ENCODE measurements at regions not wholly inside any gene's neighbourhood (a gene's known extent, or its start where the extent isn't known, plus 50 kb on each side); places are given as distances from the start of the nearest gene placed in this dataset.
A peak's percentile ranks its signal among the peaks of the same experiment; 100 is the strongest.
"Not testable (repeated sequence)": the region's sequence is repeated elsewhere in the genome, so short reads cannot be mapped to it uniquely, and the experiment has no call there.

GRCh38 chr4:184335520-184335919 lies 117.8 kb upstream of the ENPP6 start:
- no peak for DNase-seq

DNA sequence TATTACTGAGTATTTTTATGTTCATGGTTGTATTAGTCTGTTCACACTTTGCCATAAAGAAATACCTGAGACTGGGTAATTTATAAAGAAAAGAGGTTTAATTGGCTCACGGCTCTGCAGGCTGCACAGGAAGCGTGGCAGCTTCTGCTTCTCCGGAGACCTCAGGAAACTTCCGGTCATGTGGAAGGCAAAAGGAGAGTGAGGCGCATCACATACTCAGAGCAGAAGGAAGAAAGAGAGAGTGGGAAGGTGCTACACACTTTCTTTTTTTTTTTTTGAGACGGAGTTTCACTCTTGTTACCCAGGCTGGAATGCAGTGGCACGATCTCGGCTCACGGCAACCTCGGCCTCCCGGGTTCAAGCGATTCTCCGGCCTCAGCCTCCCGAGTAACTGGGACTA lies 115.8 kb upstream of the ENPP6 start:
- DNase-seq, result not testable (repeated sequence)

- DNase-seq, result no peak
These were observed 113.8 kb upstream of the ENPP6 start for GRCh38 chr4:184331268-184331995.

DNA sequence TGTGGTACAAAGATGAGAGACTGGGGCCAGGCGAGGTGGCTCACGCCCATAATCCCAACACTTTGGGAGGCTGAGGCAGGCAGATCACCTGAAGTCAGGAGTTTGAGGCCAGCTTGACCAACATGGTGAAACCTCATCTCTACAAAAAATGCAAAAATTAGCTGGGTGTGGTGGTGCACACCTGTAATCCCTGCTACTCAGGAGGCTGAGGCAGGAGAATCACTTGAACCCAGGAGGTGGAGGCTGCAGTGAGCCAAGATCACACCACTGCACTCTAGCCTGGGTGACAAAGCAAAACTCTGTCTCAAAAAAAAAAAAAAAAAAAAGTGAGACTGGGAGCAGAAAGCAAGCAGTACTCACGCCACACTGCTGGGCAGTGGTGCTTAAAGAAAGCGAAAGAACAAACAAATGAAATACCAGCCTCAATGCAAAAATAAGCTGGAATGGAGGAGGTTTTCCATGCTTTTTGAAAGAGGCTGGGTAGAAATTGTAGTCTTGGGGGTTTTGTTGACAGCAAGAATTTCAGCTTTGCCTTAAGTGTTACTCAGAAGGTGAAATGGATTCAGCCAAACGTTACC lies 112.9 kb upstream of the ENPP6 start:
- not testable (repeated sequence) for DNase-seq

DNA sequence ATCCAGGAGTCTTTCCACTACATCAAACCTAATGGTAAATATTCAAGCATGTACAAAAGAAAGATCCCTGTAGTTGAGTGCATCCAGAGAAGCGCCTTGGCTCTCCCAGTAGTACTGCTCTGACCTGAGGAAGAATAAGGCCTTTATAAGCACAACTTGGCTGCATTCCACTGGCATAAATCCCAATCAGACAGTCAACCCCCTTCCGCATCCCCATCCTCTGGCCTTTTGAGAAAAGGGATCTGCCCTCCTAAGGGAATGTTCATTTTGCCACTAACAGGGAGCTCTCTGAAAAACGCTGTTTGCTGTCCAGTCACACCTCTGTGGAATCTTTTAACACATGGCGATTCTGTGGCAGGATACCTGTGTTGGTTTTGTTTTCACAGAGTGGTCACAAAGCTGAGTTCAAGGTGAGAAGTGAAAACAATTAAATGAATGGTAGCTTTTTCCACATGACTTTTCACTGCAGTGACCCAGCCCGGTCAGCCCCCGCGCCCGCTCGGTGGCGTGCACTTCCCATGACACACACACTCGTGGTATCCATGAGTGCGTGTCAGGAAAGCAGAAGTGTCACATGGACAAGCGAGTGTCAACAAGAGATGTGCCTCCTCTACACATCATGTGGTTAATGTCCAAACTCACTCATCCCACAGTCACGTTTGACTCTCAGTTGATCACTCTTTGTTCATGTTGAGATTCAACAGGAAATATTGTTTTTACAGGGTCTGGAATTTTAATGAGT lies 112.2 kb upstream of the ENPP6 start:
- DNase-seq, result peak; percentile 44

DNA sequence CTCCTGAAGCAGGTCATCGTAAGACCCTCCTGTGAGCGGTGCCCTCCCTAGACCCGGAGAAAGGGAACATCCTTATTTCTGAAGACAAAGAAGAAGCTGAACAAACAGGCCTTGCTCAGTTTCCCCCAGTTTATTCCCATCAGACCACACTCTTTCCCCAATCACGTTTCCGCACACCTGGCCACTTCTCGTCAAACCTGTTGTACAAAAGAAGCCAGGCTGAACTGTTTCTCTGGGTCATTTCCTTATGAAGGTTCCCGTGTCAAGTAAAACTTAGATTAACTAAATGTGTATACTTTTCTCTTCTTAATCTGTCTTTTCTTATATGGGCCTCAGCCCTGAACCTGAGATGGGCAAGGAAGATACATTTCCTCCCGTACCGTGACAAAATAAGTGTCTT lies 111.6 kb upstream of the ENPP6 start:
- DNase-seq, result no peak

DNA sequence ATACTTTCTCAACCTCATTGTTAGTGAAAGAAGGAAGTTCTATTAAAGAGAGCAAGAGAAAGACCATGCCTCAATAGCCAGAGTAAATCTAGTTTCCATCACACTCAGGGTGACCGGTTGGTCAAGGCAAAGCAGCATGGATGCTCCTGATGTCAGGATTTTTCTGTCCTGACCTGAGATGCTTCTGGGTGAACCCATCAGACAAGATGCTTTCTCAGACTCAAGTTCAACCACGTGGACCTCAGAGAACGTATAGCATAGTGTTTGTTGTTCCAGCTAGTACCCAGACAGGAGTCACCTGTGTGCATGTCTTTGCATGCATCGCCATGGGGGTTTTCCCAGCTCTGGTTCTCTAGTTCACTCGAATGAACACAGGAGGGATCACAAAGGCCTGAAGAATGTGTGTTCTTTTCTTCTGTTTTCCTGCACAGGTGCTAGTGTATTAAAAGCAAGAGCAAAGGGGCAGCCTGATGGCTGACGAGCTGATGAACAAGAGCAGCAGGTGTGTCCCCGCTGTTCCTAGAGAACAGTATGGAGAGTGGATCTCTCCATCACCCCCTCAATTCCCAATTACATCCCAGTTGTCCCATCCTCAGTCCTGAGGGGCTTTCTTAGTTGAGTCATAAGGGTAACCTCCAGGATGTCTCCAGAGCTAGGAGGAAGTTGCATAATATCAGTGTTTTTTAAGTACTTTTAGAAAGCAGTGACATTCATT lies 110.5 kb upstream of the ENPP6 start:
- peak; percentile 50 for DNase-seq

DNA sequence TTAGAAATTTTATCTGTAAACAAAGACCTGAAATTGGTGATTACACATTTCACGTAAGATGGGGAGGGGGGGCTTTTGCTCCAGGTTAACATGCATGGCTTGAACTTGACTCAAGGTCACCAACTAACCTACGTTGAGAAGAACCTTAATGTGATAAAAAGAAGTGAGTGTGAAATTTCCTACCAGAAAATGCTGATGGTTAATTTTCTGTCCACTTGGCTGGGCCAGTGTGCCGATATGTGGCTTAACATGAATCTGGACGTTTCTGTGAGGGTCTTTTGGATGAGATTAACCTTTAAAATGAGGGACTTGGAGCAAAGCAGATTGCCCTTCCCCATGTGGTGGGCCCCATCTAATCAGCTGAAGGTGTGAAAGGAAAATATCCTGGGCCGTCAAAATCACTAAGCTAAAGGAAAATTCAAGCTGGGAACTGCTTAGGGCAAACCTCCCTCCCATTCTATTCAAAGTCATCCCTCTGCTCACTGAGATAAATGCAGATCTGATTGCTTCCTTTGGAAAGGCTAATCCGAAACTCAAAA lies 107.3 kb upstream of the ENPP6 start:
- no peak for DNase-seq

DNA sequence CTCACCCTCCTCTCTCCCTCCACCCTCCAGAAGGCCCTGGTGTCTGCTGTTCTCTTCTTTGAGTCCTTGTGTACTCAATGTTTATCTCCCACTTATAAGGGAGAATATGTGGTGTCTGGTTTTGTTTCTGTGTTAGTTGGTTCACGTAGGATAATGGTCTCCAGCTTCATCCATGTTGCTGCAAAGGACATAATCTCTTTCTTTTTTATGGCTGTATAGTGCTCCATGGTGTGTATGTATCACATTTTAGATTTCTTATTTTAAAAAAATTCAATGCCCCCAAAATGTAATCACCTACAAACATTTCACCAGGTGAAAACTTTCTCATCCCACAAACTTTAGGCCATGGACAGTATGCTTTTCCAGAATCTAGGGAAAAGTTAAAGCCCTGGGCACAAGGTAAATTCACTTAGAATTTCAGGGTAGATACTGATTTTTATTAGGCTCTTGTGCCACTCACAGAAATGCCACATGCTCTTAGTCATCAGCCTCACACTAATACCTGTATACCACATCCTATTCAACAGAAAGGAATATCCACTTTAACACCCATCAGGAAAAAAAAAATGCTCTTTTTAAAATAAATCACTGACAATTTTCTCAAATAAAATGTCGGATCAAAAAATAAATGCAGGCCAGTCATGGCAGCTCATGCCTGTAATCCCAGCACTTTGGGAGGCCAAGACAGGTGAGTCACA lies 104.8 kb upstream of the ENPP6 start:
- DNase-seq, result no peak

GRCh38 chr4:184320631-184321030 lies 103.0 kb upstream of the ENPP6 start:
- no peak for DNase-seq

DNA sequence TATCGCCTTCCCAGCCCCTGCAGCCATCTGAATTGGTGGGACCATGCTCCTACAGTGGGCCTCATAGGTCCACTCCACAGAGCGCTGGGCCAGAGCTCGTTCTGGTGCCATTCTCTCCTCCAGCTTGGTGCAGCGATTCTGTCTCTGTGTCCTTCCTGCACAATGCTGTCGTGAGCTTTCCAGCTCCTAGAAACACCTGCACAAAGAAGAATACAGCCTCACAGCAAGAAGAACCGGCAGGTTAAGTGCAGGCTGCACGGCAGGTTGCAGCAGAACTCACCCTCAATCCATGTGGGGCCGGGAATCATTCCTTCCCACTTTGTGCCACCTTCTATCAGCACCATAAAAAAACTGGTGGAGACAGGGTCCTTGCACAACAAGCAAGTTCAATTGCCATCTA lies 101.2 kb upstream of the ENPP6 start:
- no peak for DNase-seq

DNA sequence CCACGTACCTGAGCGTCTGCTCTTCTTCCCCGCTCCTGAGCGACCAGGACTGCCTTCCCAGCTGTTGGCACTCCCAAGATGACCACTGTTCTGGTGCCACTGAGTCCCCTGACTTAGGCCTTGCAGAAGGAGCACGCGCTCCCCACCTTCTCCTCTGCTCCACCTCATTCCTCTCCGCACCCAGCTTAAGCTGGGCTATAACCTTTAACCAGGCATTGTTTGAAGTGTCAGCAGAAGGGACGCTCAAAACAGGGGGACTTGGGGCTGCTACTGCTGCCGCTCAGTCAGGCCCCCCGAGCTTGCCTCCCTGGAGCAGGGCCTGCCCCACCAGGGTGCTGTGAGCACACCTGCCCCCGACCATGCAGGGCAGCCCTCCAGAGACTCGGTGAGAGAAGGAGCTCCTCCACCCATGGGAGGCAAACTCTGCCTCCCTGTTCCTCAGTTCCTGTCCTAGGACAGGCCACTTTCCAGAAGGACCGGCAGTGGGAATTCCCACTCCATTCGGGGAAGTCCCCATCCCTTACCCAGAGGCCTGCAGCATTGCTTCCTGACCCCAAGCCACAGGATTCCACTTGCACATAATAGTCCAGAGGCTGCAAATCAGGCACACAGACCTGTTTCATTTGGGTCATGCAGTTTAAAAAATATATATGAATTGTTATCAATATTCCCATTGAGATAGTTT lies 99.7 kb upstream of the ENPP6 start:
- DNase-seq, result no peak

- DNase-seq, result no peak
These were observed 99.1 kb upstream of the ENPP6 start for GRCh38 chr4:184316821-184317220.

- no peak for DNase-seq
These were observed 98.1 kb upstream of the ENPP6 start for GRCh38 chr4:184315675-184316359.

- DNase-seq, result no peak
These were observed 96.3 kb upstream of the ENPP6 start for GRCh38 chr4:184313702-184314659.

GRCh38 chr4:184313058-184313581 lies 95.4 kb upstream of the ENPP6 start:
- no peak for DNase-seq

DNA sequence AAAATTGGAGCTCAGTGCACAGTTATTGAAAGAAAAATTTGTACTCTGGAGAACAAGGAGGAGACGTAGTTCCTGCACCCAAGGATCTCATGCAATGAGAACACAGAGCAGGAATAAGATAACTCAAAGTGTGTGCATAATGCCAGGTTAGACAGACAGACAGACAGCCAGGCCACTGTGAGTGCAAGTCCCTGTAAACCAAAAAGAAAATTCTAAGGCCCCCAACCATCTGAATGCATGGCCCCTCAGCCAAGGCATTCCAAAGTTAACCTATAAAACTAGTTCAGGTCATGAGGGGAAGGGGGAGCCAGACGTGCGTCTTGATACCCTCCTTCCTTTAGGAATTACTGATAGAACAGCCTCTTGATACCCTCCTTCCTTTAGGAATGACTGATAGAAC lies 94.5 kb upstream of the ENPP6 start:
- DNase-seq, result no peak

DNA sequence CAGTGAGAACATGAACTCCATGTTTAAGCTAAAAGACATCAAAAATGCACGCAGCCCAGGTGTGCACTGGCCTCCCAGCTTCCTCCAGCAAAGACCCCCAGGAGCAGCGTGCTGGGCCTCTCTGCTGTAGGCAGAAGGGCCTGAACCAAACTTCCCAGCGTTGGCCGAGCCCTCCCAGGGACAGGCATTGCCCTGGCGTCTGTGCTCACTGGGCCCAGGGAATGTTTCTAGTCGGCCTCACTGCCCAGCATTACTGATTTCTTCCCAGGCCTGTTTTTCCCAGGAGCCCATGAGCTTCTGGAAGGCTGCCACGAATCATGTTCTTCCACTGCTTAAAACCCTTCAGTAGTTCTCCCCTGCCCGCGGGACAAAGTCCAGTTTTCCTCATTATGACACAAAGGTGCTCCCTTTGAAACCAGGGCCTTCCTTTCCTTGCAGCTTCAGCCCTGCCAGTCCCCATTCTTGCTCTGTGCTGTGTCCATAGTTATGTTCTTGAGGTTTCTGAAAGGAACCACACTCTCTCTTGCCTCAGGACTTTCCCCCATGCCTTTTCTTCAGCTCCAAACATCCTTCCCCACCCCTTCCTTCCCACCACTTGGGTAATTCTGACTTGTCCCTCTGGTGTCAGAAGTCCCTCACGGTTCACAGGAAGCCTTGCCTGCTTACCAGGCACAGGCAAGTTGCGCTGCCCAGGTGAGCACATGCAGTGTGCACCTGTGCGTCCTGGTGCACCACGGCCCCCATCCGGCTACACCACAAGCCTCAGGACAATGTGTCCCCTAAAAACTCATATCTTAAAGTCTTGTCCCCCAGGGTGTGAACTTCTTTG lies 93.4 kb upstream of the ENPP6 start:
- no peak for DNase-seq

DNA sequence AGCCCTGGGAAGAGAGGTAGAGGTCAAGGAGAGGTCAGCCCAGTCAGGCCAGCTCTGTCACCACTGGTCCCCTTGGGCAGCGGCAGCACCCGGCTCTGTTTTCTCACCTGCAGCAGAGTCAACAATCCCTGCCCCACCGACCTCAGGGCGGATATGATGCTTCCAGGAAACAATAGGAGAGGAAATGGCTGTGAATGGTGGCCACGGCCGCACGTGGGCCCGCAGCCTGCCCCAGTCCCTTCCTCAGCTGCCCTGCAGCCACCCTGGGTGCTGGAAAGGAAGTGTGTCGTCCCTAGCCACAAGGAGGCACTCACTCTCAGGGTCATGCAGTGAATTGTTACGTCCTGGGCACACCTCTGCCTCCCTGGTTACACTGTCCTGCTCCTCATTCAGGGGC lies 92.5 kb upstream of the ENPP6 start:
- DNase-seq, result peak; percentile 57
